Stimulated activated CD4-positive, alpha-beta T cell treated with anti-CD3 and anti-CD28 coated beads, Interleukin-15, amount 100 ng/mL, for 24 hours (primary cell): ENCODE measurements at regions not wholly inside any gene's neighbourhood (a gene's known extent, or its start where the extent isn't known, plus 50 kb on each side); places are given as distances from the start of the nearest gene placed in this dataset.
"Not testable (repeated sequence)": the region's sequence is repeated elsewhere in the genome, so short reads cannot be mapped to it uniquely, and the experiment has no call there.

Source experiments
- DNase-seq: peaks from one replicate; pipeline ENCODE4 v3.0.0-alpha.2; 2020

- no peak for DNase-seq
Measured at GRCh38 chr20:52361650-52362049, 170.1 kb upstream of the ZFP64 start.

- no peak for DNase-seq
Measured at GRCh38 chr20:52349806-52350205, 158.2 kb upstream of the ZFP64 start.

GRCh38 chr20:52348434-52348833, 156.9 kb upstream of the ZFP64 start:
- no peak for DNase-seq

GRCh38 chr20:52346797-52347196, 155.2 kb upstream of the ZFP64 start:
- no peak for DNase-seq

- DNase-seq: no peak
Measured at GRCh38 chr20:52342913-52343312, 151.3 kb upstream of the ZFP64 start.

- no peak for DNase-seq
Measured at GRCh38 chr20:52340036-52340634, 148.6 kb upstream of the ZFP64 start.

GRCh38 chr20:52332649-52333250, 141.2 kb upstream of the ZFP64 start:
- no peak for DNase-seq

GRCh38 chr20:52332230-52332629, 140.7 kb upstream of the ZFP64 start:
- DNase-seq: no peak

- no peak for DNase-seq
Measured at GRCh38 chr20:52331655-52332054, 140.1 kb upstream of the ZFP64 start.

DNA sequence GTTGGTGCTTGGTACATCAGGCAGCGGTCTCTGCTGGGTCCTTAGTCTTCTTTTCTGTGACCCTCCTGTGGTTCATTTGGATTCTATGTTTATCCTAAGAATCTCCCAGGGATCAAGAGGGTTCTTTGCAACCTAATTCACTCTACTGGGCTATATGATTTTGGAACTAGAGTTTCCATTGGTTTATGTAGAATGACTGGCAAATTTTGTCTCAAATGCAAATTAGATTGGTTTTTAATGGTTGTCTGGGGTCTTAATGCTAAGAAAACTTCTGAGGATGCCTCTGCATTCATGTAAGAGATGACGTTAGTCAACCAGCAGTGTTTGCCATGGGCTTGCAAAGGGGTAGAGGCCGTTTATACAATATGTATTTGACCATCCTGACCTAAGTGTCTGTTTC, 129.8 kb upstream of the ZFP64 start:
- DNase-seq: no peak

DNA sequence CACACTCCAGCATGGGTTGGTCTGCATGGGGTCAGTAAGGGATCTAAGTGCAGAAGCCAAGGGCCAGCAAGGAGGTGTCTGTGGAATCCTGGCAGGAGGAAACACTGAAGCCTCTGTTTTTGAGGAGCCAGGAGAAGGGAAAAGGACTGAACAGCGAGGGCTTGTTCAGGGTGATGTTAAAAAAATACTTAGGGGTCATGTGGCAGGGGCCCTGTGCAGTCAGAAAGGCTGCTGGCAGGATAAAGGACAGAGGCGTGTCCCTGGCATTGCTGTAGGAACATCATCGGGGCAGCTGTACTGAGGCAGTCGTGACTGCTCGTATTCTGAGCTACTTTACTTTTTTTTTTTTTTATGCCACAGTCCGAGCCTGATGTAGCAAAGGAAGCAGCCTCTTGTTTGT, 127.1 kb upstream of the ZFP64 start:
- no peak for DNase-seq

DNA sequence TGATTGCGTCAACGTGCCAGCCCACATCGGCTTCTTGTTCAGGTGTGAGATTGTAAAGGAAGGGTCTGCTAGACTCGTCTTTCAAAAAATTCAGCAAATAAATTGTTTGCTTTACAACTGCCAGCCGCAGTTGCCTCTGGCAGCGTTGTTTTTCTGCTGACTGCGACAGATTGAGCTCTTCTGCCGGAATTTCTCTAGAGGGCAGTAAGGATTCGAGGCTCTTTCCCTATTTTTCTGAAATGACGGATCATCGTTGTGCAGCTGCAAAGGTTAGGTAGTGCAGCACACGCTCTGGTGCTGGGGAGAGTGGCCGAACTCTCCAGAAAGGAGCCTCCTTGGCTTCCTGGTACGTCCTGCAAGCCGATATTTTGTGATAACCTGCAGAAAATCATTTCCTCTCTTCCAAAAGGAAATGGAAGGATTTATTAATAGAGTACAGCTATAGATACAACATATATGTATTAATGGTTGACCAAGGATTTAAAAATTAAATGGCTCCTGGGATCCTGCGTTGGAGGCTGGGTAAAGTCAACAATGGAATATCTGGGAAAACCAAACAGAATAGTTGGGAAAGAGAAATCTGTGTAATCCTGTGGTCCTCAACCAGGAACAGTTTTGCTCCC, 121.9 kb upstream of the ZFP64 start:
- no peak for DNase-seq

DNA sequence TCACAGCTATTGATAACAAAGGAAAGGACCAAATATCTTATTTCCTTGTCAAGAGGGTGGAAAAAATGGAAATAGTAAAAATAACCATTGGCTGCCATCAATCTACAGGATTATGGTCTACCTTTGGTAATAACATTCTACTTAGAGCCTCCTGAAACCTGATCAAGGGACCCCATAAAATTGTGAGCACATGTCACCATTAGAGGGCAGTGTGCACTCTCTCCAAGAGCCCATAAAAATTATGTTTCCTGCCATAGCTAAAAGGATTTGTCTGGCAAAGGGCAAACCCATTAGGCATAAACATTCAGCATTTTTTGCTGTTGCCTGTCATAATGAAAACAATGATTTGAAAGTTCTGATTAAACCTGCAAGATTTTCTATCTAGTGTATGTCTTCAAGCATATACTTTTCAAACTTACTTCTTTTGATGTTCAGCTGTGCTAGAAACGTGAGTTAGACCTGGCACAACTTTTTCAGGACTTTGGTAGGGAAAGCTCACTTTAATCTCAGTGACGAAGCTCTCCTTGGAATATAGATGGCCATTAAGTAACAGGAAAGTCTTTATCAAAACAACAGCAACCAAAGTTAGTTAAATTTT, 120.7 kb upstream of the ZFP64 start:
- peak; percentile 60 for DNase-seq

GRCh38 chr20:52311209-52311794, 119.7 kb upstream of the ZFP64 start:
- no peak for DNase-seq

- DNase-seq: no peak
Measured at GRCh38 chr20:52309181-52309580, 117.6 kb upstream of the ZFP64 start.

GRCh38 chr20:52306477-52306876, 114.9 kb upstream of the ZFP64 start:
- DNase-seq: no peak

DNA sequence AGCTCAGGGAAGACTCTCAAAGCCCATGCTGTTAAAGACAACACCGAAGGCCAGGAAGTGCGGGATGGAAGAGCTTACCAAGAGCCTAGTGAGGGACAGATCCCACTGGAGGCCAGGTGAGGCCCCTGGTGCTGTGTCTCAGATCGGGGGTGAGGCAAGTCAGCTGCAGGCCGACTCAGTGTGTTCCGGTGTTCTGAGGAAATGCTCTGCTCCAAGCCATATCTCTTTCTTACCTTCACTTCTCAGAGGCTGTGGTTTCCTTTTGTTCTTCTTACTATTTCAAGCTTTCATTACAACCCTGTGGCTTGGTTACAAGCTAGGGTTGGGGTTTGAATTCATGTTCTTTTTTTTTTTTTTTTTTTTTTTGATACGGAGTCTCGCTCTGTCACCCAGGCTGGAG, 114.3 kb upstream of the ZFP64 start:
- peak; percentile 46 for DNase-seq

DNA sequence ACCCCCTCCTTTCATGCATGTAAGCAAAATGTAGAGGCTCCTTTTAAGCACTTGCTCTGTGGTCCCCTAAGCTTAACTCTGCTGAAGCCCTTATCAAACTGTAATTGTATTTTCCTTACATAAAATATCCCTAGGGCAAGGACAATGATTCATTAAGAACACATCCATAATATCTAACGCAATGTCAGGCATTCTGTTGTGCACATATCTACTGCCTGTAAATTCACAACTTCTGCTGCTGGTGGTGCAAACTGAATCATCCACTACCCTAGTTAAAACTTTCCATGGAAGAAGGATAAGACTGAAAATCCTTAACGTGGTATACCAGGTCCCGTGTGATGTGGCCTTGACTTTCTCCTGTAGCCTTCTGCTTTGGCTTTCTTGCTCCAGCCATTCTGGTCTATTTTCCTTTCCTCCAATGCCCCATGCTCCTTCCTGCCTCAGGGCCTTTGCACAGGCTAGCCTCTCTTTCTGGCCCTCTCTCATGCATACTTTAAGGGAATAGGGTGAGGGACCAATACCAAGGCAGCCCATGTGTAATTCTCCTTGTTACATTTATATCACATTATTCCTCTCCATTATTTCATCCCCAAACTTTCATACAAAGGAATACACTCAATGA, 113.6 kb upstream of the ZFP64 start:
- no peak for DNase-seq

- peak; percentile 67 for DNase-seq
Measured at GRCh38 chr20:52303281-52303950, 111.8 kb upstream of the ZFP64 start.

GRCh38 chr20:52302736-52303135, 111.2 kb upstream of the ZFP64 start:
- DNase-seq: no peak

DNA sequence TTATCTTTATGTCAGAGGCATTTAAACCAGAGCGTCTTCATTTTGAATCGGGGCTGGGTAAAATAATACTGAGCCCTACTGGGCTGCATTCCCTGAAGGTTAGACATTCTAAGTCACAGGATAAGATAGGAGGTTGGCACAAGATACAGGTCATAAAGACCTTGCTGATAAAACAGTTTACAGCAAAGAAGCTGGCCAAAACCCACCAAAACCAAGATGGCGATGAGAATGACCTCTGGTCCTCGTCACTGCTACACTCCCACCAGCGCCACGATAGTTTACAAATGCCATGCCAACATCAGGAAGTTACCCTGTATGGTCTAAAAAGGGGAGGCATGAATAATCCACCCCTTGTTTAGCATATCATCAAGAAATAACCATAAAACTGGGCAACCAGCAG, 110.5 kb upstream of the ZFP64 start:
- not testable (repeated sequence) for DNase-seq

DNA sequence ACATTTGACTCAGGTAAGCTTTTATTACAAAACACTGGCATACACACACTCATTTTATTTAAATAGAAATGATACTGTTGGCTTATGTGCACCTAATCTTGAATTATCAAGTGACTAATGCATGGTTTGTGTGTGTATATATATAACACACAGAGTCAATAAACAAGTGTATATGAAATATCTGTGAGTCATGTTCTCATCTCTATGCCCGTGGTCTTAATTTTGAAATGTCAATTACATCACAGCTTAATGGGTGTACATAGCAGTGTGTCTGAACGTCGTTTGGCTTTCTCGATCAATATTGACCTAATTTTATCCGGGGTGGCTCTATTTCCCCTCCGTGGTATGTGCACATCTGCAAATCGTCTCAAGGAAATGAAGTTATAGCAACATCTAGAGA, 104.0 kb upstream of the ZFP64 start:
- DNase-seq: no peak

- no peak for DNase-seq
Measured at GRCh38 chr20:52294106-52294628, 102.6 kb upstream of the ZFP64 start.
